ENCODE measurements at regions not wholly inside any gene's neighbourhood (a gene's known extent, or its start where the extent isn't known, plus 50 kb on each side); places are given as distances from the start of the nearest gene placed in this dataset.
"Not testable (repeated sequence)": the region's sequence is repeated elsewhere in the genome, so short reads cannot be mapped to it uniquely, and the experiment has no call there.

- Mint-ChIP-seq H3K27me3 (no peaks in the 10 kb centered on the region), H3K4me1 (no peaks in the 10 kb centered on the region)
- peak; percentile 27 for ATAC-seq
Measured at GRCh38 chr4:137909529-137910309, 332.4 kb downstream of the SLC7A11 start.

DNA sequence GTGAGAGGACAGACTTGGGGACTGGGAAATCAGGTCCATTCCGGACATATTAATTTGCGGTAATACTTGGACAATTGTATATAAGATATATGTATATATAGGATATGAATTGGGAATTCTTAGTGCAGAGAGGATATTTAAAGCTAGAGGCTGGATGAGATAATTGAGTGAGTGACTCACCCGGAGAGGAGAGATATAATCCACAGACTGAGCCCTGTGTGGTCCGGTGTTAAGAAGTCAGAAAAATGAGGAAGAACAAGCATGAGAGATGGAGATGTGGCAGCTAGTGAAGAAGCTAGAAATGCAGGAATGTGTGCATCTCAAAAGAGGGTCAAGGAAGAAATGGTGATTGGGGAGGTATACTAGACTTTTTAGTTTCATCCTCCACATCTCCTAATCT is 336.2 kb downstream of the SLC7A11 start:
- H3K27ac Mint-ChIP-seq = no peak overlapping the region
- no peak for ATAC-seq
- no peak overlapping the region for H3K4me3 Mint-ChIP-seq
- no peaks in the 10 kb centered on the region for H3K27me3 Mint-ChIP-seq
- no peaks in the 10 kb centered on the region for H3K9me3 Mint-ChIP-seq
- no peaks in the 10 kb centered on the region for H3K4me1 Mint-ChIP-seq
- no peaks in the 10 kb centered on the region for H3K36me3 Mint-ChIP-seq

More at GRCh38 chr4:137909529-137910309, 332.4 kb downstream of the SLC7A11 start:
- no peak overlapping the region for H3K4me3 Mint-ChIP-seq
- H3K36me3 Mint-ChIP-seq = no peaks in the 10 kb centered on the region
- H3K27ac Mint-ChIP-seq = no peak overlapping the region
- H3K9me3 Mint-ChIP-seq = peaks cover 3% of the 10 kb centered on the region

GRCh38 chr4:137901114-137901513 is 341.0 kb downstream of the SLC7A11 start:
- no peaks in the 10 kb centered on the region for H3K36me3 Mint-ChIP-seq
- H3K4me1 Mint-ChIP-seq = no peaks in the 10 kb centered on the region
- no peak overlapping the region for H3K4me3 Mint-ChIP-seq
- H3K27me3 Mint-ChIP-seq = no peaks in the 10 kb centered on the region
- no peak overlapping the region for H3K27ac Mint-ChIP-seq
- H3K9me3 Mint-ChIP-seq = no peaks in the 10 kb centered on the region
- no peak for ATAC-seq

- Mint-ChIP-seq H3K27me3 (no peaks in the 10 kb centered on the region), H3K27ac (no peak overlapping the region), H3K4me3 (no peak overlapping the region), H3K4me1 (no peaks in the 10 kb centered on the region), H3K9me3 (peaks cover 3% of the 10 kb centered on the region), H3K36me3 (no peaks in the 10 kb centered on the region)
- no peak for ATAC-seq
Measured at GRCh38 chr4:137896221-137896737, 345.9 kb downstream of the SLC7A11 start.

GRCh38 chr4:137895515-137895914 is 346.6 kb downstream of the SLC7A11 start:
- H3K27me3 Mint-ChIP-seq, H3K27ac Mint-ChIP-seq, H3K9me3 Mint-ChIP-seq, ATAC-seq, H3K4me1 Mint-ChIP-seq, H3K4me3 Mint-ChIP-seq, H3K36me3 Mint-ChIP-seq: not testable (repeated sequence)

DNA sequence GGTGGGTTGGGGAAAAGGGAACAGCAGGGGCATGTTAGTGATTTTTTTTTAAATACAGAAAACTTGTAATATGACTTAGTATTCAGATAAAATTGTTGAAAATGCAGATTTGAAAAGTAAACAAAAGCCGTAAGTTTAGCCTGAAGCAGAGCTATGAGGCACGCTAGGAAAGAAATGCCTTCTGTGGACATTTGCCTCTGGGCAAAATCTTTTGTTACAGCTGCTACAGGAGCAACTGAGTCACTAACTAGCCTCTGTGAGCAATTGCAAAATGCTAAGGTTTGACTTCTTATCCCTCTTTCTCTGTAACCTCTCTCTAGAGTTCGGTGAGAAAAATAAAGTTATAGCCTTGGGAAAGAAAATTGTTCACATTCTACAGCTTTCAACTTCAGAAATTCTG is 350.0 kb downstream of the SLC7A11 start:
- Mint-ChIP-seq H3K36me3 (no peaks in the 10 kb centered on the region), H3K4me3 (no peak overlapping the region), H3K27me3 (no peaks in the 10 kb centered on the region), H3K27ac (no peak overlapping the region), H3K4me1 (no peaks in the 10 kb centered on the region), H3K9me3 (peaks cover 6% of the 10 kb centered on the region)
- no peak for ATAC-seq

DNA sequence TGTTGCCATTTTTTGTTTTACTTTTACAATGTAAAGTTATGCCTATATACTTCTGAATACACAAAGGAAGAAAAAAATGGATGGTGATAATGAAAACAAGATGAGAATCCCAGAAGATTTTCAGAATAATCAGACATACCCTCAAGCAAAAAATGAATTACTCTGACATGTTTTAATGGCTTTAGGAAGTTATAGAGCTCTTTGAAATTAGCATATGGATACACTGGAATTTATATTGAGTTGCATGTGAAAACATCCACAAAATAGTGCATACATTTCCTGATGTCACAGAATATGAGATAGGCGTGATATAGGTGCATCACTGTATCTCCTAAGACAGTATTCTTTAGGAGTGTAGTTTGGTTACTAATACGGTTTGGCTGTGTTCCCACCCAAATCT is 351.3 kb downstream of the SLC7A11 start:
- no peak for ATAC-seq

DNA sequence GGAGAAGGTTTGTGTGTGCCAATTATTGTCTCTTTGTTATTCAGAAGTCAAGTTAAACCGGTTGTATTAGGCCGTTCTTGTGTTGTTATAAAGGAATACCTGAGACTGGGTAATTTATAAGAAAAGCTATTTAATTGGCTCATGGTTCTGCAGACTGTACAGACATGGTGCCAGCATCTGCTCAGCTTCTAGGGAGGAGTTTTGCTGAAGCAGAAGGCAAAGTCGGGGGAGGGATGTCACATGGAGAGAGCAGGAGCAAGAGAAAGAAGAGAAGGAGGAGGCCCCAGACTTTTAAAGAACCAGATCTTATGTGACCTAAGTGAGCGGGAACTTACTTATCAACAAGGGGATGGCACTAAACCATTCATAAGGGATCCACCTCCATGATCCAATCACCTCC is 349.3 kb upstream of the PCDH18 start:
- H3K27ac Mint-ChIP-seq = no peak overlapping the region
- no peaks in the 10 kb centered on the region for H3K36me3 Mint-ChIP-seq
- H3K4me1 Mint-ChIP-seq = no peaks in the 10 kb centered on the region
- H3K27me3 Mint-ChIP-seq = no peaks in the 10 kb centered on the region
- peaks cover 4% of the 10 kb centered on the region for H3K9me3 Mint-ChIP-seq
- ATAC-seq = no peak
- no peak overlapping the region for H3K4me3 Mint-ChIP-seq

More for the DNA sequence above, 351.3 kb downstream of the SLC7A11 start:
- H3K27ac Mint-ChIP-seq = no peak overlapping the region
- no peaks in the 10 kb centered on the region for H3K27me3 Mint-ChIP-seq
- no peak overlapping the region for H3K4me3 Mint-ChIP-seq
- no peaks in the 10 kb centered on the region for H3K36me3 Mint-ChIP-seq
- H3K4me1 Mint-ChIP-seq = no peaks in the 10 kb centered on the region
- H3K9me3 Mint-ChIP-seq = peaks cover 6% of the 10 kb centered on the region

DNA sequence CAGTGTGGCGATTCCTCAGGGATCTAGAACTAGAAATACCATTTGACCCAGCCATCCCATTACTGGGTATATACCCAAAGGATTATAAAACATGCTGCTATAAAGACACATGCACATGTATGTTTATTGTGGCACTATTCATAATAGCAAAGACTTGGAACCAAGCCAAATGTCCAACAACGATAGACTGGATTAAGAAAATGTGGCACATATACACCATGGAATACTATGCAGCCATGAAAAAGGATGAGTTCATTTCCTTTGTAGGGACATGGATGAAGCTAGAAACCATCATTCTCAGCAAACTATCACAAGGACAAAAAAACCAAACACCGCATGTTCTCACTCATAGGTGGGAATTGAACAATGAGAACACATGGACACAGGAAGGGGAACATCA is 335.8 kb upstream of the PCDH18 start:
- H3K27ac Mint-ChIP-seq, H3K4me3 Mint-ChIP-seq, ATAC-seq, H3K36me3 Mint-ChIP-seq, H3K9me3 Mint-ChIP-seq, H3K27me3 Mint-ChIP-seq, H3K4me1 Mint-ChIP-seq: not testable (repeated sequence)

DNA sequence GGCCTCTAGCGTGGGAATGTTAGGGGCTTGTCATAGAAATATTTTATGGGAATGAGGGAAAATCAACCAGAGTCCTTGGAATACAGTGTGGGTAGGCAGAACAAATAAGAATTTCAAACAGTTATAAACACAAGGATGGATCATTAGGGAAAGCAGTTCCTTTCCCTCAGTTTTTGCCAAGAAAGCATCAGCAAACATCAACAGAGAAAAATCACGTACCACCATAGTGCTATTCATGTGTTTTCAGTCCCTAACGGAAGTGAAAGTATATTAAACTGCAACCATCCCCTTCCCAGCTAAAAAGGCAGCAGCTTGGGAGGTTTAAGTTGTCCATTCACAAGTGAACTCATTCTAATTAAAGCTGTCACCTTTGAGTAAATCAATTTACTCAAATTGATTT is 334.4 kb upstream of the PCDH18 start:
- Mint-ChIP-seq H3K4me3 (no peak overlapping the region), H3K4me1 (no peaks in the 10 kb centered on the region), H3K36me3 (no peaks in the 10 kb centered on the region), H3K27ac (no peak overlapping the region), H3K9me3 (no peaks in the 10 kb centered on the region), H3K27me3 (no peaks in the 10 kb centered on the region)
- no peak for ATAC-seq

DNA sequence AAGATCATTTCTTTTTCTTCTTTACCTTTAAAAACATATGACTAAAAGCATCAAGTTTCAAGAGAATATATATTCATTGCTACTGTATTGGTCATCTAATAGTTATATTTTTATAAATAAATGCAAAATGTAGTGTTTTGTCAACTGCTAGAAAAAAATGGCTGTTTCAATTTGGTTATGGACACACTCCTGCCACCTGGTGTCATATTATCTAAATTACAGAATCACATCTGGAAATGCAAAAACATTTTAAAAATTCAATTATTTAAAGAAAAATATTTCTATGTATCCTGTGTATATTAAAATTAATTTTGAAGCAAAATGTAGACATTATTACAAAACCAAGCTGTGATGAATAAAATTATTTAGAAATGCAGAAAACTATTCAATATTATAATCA is 329.4 kb upstream of the PCDH18 start:
- no peak for ATAC-seq
- no peaks in the 10 kb centered on the region for H3K36me3 Mint-ChIP-seq
- no peaks in the 10 kb centered on the region for H3K4me1 Mint-ChIP-seq
- H3K4me3 Mint-ChIP-seq = no peak overlapping the region
- H3K27me3 Mint-ChIP-seq = no peaks in the 10 kb centered on the region
- no peaks in the 10 kb centered on the region for H3K9me3 Mint-ChIP-seq
- no peak overlapping the region for H3K27ac Mint-ChIP-seq

GRCh38 chr4:137853424-137853823 is 321.1 kb upstream of the PCDH18 start:
- no peaks in the 10 kb centered on the region for H3K9me3 Mint-ChIP-seq
- H3K27me3 Mint-ChIP-seq = no peaks in the 10 kb centered on the region
- no peaks in the 10 kb centered on the region for H3K36me3 Mint-ChIP-seq
- no peak overlapping the region for H3K27ac Mint-ChIP-seq
- ATAC-seq = no peak
- no peaks in the 10 kb centered on the region for H3K4me1 Mint-ChIP-seq
- H3K4me3 Mint-ChIP-seq = no peak overlapping the region

DNA sequence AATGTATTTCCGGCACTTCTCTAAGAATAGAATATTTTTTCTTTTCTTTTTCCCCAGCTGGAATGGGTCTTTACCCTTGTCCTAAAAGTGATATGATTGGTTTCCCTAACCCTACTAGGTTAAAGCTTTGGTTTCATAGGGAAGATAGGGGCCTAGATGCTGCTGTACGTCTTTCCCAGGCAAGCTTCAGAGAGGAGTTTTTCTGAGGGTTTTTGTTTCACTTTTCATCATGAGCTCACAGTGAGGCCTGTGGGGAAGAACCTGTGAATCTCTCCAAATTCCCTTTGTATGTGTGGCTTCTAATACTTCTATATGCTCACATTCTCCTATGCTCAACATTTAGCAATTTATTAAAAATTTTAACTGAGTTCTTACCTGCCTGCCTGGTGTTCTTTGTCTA is 320.0 kb upstream of the PCDH18 start:
- no peak overlapping the region for H3K4me3 Mint-ChIP-seq
- ATAC-seq = no peak
- H3K9me3 Mint-ChIP-seq = no peaks in the 10 kb centered on the region
- no peak overlapping the region for H3K27ac Mint-ChIP-seq
- no peaks in the 10 kb centered on the region for H3K4me1 Mint-ChIP-seq
- no peaks in the 10 kb centered on the region for H3K36me3 Mint-ChIP-seq
- H3K27me3 Mint-ChIP-seq = no peaks in the 10 kb centered on the region

DNA sequence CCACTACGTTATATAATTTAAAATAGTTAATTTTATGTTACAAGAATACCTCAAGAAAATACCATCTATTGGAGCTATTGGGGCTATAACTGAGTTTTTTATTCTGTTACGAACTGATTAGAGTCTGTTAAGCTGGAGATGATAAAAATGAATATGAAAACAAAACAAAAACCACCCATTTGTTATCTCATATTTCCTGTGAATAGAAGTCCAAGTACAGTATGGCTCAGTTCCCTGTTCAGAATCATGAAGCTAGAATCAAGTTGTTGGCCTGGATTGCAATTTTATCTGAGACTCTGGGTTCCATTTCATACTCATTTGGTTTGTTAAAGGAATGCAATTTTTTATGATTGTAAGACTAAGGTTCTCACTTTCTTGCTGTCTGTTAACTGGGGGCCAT is 319.1 kb upstream of the PCDH18 start:
- H3K36me3 Mint-ChIP-seq = no peaks in the 10 kb centered on the region
- no peak overlapping the region for H3K27ac Mint-ChIP-seq
- H3K9me3 Mint-ChIP-seq = no peaks in the 10 kb centered on the region
- no peaks in the 10 kb centered on the region for H3K27me3 Mint-ChIP-seq
- no peaks in the 10 kb centered on the region for H3K4me1 Mint-ChIP-seq
- no peak for ATAC-seq
- H3K4me3 Mint-ChIP-seq = no peak overlapping the region

DNA sequence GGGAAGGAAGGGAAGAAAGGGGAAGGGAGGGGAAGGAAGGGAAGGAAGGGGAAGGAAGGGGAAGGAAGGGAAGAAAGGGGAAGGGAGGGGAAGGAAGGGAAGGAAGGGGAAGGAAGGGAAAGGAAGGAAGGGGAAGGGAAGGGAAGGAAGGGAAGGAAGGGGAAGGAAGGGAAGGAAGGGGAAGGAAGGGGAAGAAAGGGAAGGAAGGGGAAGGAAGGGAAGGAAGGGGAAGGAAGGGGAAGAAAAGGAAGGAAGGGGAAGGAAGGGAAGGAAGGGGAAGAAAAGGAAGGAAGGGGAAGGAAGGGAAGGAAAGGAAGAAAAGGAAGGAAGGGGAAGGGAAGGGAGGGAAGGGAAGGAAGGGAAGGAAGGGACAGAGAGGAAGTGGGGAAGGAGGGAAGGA is 295.7 kb upstream of the PCDH18 start:
- H3K36me3 Mint-ChIP-seq, H3K27me3 Mint-ChIP-seq, H3K4me1 Mint-ChIP-seq, H3K4me3 Mint-ChIP-seq, H3K9me3 Mint-ChIP-seq, ATAC-seq, H3K27ac Mint-ChIP-seq: not testable (repeated sequence)

- H3K27ac Mint-ChIP-seq = no peak overlapping the region
- peaks cover 4% of the 10 kb centered on the region for H3K9me3 Mint-ChIP-seq
- peaks cover 8% of the 10 kb centered on the region for H3K27me3 Mint-ChIP-seq
- H3K4me3 Mint-ChIP-seq = no peak overlapping the region
- no peak for ATAC-seq
- H3K36me3 Mint-ChIP-seq = no peaks in the 10 kb centered on the region
- H3K4me1 Mint-ChIP-seq = no peaks in the 10 kb centered on the region
Measured at GRCh38 chr4:137825505-137825904, 293.2 kb upstream of the PCDH18 start.
